ENCODE measurements at regions not wholly inside any gene's neighbourhood (a gene's known extent, or its start where the extent isn't known, plus 50 kb on each side); places are given as distances from the start of the nearest gene placed in this dataset.
"Not testable (repeated sequence)": the region's sequence is repeated elsewhere in the genome, so short reads cannot be mapped to it uniquely, and the experiment has no call there.

- DNase-seq (ENCODE audit: low read depth), result no peak
Observed at GRCh38 chr7:69336976-69337375, 261.3 kb upstream of the AUTS2 start.

- no peak for DNase-seq (ENCODE audit: low read depth)
Observed at GRCh38 chr7:69338144-69338543, 260.1 kb upstream of the AUTS2 start.

DNA sequence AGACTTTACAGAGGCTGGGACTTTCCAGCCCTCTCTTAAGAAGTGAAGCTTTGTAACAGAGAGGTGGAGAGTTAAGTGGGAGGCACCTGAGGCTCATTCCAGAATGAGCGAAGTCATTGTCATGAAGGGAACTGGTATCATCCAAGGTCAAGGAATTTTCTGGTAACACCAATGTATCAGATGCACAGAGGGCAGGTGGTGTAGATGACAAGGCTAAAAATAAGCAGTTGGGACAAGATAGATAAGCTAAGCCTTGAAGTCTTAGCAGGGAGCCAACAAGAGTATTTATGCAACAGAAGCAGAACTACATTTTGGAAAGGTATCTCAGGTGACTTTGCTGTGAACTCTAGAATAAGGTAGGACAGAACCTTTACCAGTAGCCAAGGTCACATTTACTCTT is 257.0 kb upstream of the AUTS2 start:
- no peak for DNase-seq (ENCODE audit: low read depth)

DNA sequence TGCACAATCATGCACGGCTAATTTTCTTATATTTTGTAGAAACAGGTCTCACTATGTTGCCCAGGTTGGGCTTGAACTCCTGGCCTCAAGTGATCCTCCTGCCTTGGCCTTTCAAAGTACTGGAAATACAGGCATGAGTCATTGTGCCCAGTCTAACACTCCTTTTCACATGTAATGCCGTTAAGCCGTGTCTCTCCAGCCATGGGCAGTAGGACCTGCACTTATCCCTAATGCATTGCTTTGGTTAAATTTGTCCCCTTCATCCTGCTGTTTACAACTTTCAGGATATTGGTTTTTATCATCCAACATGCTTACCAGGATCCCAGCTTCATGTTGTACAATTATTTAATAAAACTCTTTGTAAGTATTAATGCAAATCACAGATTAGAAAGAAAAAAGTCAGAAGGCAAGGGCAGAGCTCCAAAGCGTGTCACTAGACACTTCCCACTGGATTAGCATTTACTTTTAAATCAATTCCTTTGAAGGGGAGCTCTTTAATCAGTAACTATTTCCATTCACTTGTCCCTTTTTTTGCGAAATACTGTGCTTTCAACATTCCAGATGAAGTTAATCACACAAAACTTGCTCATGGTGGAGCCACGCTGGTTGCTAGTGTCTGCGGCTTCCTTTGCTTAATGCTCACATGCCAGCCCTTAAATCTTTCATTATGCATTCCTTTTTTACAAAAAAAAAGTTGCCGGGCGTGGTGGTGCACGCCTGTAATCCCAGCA is 256.0 kb upstream of the AUTS2 start:
- DNase-seq (ENCODE audit: low read depth), result peak; percentile 79

- DNase-seq (ENCODE audit: low read depth), result no peak
Observed at GRCh38 chr7:69349291-69349690, 249.0 kb upstream of the AUTS2 start.

- no peak for DNase-seq (ENCODE audit: low read depth)
Observed at GRCh38 chr7:69358163-69358821, 240.0 kb upstream of the AUTS2 start.

- no peak for DNase-seq (ENCODE audit: low read depth)
Observed at GRCh38 chr7:69359003-69359700, 239.1 kb upstream of the AUTS2 start.

- no peak for DNase-seq (ENCODE audit: low read depth)
Observed at GRCh38 chr7:69360913-69361312, 237.4 kb upstream of the AUTS2 start.

DNA sequence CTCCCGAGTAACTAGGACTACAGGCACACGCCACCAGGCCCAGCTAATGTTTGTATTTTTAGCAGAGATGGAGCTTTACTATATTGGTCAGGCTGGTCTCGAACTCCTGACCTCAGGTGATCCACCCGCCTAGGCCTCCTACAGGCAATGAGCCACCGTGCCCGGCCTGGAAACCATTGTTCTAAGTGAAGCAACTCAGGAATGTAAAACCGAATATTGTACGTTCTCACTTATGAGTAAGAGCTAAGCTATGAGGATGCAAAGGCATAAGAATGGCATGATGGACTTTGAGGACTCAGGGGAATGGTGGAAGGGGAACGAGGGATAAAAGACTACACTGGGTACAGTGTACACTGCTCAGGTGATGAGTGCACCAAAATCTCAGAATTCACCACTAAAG is 235.1 kb upstream of the AUTS2 start:
- no peak for DNase-seq (ENCODE audit: low read depth)

GRCh38 chr7:69364813-69365643 is 233.2 kb upstream of the AUTS2 start:
- DNase-seq (ENCODE audit: low read depth), result no peak

DNA sequence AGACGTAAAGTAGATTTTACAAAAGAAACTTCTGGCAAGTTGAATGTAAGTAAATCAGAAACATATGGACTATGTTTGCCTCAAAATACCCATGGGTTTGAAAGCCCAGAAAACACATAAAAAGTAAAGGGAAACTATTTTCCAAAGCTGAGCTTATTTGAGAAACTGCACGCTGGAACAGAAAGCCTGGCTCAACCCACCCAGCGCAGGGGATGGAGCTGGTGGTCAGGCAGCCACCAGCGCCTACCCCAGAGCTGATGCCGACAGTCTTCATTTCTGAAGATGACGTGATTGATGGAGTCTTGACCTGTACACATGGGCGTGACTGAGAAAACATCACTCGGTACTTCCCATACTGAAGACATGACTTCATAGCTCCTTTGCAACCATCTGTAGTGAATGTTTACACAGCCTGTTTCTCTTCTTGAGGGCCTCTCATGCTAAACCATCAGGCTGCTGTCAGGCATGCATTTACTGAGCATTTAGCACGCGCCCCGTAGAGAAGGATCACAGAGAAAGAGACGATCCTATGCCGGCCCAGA is 232.6 kb upstream of the AUTS2 start:
- DNase-seq (ENCODE audit: low read depth), result peak; percentile 73

DNA sequence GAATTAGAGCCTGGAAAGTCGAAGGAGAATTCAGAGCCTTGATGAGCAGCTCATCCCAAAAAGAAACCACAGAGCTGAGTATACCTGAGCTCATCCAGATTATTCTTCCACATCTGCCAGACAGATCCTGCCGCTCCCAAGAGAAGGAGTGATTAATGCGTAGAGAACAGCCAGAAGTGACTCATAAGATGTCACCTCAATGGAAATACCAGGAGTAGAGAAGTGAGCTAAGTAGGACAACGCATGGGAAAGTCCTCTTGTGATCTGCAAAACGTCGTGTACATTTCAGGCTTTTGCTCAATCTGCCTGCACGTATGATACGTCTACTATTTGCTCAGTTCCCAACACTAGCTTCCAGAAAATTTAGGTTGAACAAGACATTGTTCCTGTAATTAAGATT is 230.5 kb upstream of the AUTS2 start:
- DNase-seq (ENCODE audit: low read depth), result no peak

DNA sequence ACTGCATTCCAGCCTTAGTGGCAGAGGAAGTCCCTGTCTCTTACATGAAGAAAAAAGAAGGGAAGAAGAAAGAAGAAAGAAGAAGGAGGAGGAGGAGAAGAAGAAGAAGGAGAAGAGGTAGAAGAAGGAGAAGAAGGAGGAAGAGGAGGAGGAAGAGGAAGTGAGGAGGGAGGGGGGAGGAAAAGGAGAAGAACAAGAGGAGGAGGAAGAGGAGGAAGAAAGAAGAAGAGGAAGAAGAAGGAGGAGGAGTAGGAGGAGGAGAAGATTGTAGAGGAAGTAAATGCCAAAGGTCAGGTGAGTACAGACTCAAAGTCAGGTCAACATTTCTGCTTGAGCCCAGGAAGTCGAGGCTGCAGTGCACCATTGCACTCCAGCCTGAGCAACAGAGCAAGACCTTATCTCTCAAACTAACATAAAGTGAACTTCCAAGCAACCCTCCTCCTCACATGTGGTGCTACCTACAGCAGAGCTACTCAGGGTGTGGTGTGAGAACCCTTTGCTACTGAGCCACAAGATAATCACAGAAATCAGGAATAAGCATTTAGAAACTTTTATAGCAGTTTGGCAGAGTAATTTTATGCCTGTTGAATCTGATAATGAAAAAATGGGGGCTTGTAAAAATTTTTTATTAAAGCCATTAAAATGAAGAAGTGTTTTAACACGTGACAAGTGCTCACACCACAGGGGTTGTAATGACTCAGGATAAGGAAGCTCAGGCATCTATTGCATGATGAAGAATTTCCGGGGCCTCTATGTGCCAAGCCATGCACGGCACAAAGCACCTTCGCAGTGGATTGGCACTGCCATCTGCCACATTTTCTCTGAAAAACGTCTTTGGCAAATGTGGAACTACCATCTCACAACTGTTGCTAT is 224.9 kb upstream of the AUTS2 start:
- peak; percentile 73 for DNase-seq (ENCODE audit: low read depth)

DNA sequence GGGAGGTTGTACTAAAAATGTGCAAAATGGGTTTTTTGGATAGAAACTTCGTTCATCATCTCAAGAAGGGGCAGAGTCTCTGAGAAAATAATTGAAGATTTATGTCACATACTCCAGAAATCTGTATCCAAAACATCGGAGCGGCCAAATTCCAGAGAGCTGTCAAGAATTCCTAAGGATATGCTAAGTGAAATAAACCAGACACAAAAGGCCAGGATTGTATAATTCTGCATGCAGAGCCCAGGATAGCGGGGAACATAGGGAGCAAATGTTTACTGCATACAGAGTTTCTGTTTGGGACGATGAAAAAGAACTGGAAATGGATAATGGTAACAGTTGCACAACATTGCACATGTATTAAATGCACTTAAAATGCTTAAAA is 224.2 kb upstream of the AUTS2 start:
- DNase-seq (ENCODE audit: low read depth), result no peak

GRCh38 chr7:69377191-69377590 is 221.1 kb upstream of the AUTS2 start:
- no peak for DNase-seq (ENCODE audit: low read depth)

DNA sequence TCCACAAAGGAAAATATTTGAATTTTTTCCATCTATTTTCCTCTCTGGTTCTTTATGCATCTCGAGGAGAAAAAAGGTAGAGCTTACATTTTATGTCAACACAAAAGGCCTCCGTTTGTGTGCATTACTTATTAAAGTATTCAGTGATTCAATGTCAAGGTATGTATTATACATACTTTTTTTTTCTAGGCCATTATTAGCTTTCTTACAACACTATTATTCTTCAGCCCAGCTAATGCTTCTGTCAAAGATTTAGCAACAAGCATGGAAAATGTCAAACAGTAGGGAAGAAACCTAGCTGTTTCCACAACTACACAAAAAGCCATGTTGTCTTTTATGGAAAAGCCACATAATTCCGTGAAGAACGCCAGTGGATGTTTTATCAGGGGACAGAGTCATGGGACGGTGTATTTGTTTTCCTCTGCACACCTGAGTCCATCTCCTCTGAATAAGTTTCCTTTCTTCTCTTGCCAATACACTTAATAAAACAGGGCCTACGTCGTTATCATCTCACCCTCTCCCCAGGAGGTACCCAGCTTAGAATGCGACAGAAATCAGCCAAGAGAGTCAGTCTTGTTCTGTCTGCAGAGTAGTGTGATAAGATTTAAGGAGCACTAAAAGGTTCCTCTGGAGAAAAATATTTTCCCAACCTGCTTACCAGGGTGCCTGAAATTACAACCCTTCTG is 209.7 kb upstream of the AUTS2 start:
- DNase-seq (ENCODE audit: low read depth), result no peak

DNA sequence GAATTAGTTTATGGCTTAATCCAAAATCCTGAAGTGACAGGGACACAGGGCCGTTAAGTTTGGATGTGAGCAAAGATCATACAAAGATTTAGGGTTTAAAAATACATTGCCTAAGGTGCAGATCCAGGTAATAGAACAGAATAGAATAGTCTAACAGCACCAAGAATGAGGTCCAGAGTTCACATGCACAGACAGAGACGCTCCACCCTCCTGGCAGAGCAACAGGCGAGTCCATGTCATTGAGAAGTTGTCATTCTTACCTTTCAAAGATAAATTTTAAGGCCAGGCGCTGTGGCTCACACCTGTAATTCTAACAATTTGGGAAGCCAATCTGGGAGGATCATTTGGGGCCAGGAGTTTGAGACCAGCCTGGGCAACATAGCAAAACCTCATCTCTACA is 209.1 kb upstream of the AUTS2 start:
- no peak for DNase-seq (ENCODE audit: low read depth)

DNA sequence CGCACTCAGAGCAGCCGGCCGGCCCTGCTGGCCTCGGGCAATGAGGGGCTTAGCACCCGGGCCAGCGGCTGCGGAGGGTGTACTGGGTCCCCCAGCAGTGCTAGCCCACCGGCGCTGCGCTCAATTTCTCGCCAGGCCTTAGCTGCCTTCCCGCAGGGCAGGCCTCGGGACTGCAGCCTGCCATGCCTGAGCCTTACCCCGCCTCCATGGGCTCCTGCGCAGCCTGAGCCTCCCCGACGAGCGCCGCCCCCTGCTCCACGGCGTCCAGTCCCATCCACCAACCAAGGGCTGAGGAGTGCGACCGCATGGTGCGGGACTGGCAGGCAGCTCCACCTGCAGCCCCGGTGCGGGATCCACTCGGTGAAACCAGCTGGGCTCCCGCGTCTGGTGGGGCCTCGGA is 204.4 kb upstream of the AUTS2 start:
- DNase-seq (ENCODE audit: low read depth), result not testable (repeated sequence)

- DNase-seq (ENCODE audit: low read depth), result peak; percentile 91
Observed at GRCh38 chr7:69395061-69395714, 203.1 kb upstream of the AUTS2 start.

DNA sequence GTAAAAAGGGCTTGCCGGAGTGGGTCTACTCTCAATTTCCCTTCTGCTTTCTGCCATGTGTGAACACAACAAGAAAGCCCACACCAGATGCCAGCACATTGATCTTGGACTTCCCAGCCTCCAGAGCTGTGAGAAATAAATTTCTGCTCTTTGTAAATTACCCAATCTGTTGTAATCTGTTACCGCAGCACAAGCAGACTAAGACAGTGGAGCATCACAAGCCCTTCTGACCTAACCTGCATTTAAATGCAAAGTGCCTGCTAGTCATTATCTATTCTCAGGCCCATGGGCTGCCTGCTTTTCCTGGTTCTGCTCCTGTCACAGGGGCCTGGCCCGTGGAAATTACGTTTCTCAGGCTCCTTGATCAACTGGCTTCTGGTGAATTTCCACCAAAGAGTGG is 199.3 kb upstream of the AUTS2 start:
- DNase-seq (ENCODE audit: low read depth), result no peak
